ENCODE measurements at regions not wholly inside any gene's neighbourhood (a gene's known extent, or its start where the extent isn't known, plus 50 kb on each side); places are given as distances from the start of the nearest gene placed in this dataset.

GRCh38 chr2:8212239-8212638 is 469.6 kb upstream of the ID2 start:
- no peak for TF ChIP-seq CTCF (IDR thresholded peaks at IDR 0.05; ENCODE audit: unreplicated experiment in 3 of 3)

GRCh38 chr2:8214036-8214615 is 467.7 kb upstream of the ID2 start:
- H3K27ac Mint-ChIP-seq: no peak overlapping the region
- no peaks in the 10 kb centered on the region for H3K36me3 Mint-ChIP-seq (ENCODE audit: low read depth)
- peaks cover 10% of the 10 kb centered on the region for H3K27me3 Mint-ChIP-seq (ENCODE audit: low read depth)
- TF ChIP-seq CTCF (IDR thresholded peaks at IDR 0.05; ENCODE audit: unreplicated experiment in 3 of 3): no peak
- peaks cover 10% of the 10 kb centered on the region for H3K9me3 Mint-ChIP-seq
- H3K4me3 Mint-ChIP-seq: no peak overlapping the region
- peaks cover 31% of the 10 kb centered on the region for H3K4me1 Mint-ChIP-seq

More at GRCh38 chr2:8212239-8212638, 469.6 kb upstream of the ID2 start:
- Mint-ChIP-seq H3K27me3 (ENCODE audit: low read depth) (peaks cover 1% of the 10 kb centered on the region), H3K4me3 (no peak overlapping the region), H3K36me3 (ENCODE audit: low read depth) (peaks cover 5% of the 10 kb centered on the region), H3K4me1 (peaks cover 14% of the 10 kb centered on the region), H3K9me3 (peaks cover 26% of the 10 kb centered on the region), H3K27ac (no peak overlapping the region)

GRCh38 chr2:8215159-8215863 is 466.5 kb upstream of the ID2 start:
- no peak overlapping the region for H3K4me3 Mint-ChIP-seq
- peaks cover 6% of the 10 kb centered on the region for H3K9me3 Mint-ChIP-seq
- H3K27ac Mint-ChIP-seq: no peak overlapping the region
- no peaks in the 10 kb centered on the region for H3K36me3 Mint-ChIP-seq (ENCODE audit: low read depth)
- H3K4me1 Mint-ChIP-seq: peaks cover 34% of the 10 kb centered on the region
- TF ChIP-seq CTCF (IDR thresholded peaks at IDR 0.05; ENCODE audit: unreplicated experiment in 3 of 3): no peak
- H3K27me3 Mint-ChIP-seq (ENCODE audit: low read depth): peaks cover 10% of the 10 kb centered on the region

GRCh38 chr2:8215982-8216381 is 465.9 kb upstream of the ID2 start:
- Mint-ChIP-seq H3K27ac (peak overlapping the region in 2 of 3 experiments; percentile 40), H3K36me3 (ENCODE audit: low read depth) (no peaks in the 10 kb centered on the region), H3K4me1 (peaks cover 34% of the 10 kb centered on the region), H3K9me3 (peaks cover 3% of the 10 kb centered on the region), H3K4me3 (no peak overlapping the region), H3K27me3 (ENCODE audit: low read depth) (peaks cover 10% of the 10 kb centered on the region)
- TF ChIP-seq CTCF (IDR thresholded peaks at IDR 0.05; ENCODE audit: unreplicated experiment in 3 of 3): no peak

GRCh38 chr2:8216397-8216796 is 465.5 kb upstream of the ID2 start:
- H3K27me3 Mint-ChIP-seq (ENCODE audit: low read depth): peaks cover 10% of the 10 kb centered on the region
- H3K4me3 Mint-ChIP-seq: no peak overlapping the region
- H3K36me3 Mint-ChIP-seq (ENCODE audit: low read depth): no peaks in the 10 kb centered on the region
- no peak for TF ChIP-seq CTCF (IDR thresholded peaks at IDR 0.05; ENCODE audit: unreplicated experiment in 3 of 3)
- H3K27ac Mint-ChIP-seq: peak overlapping the region in 2 of 3 experiments; percentile 40
- peaks cover 3% of the 10 kb centered on the region for H3K9me3 Mint-ChIP-seq
- peaks cover 34% of the 10 kb centered on the region for H3K4me1 Mint-ChIP-seq

Data from nephron (organoid).